CD4-positive, alpha-beta T cell treated with Interleukin-17A for 1 hour (primary cell): ENCODE measurements at regions not wholly inside any gene's neighbourhood (a gene's known extent, or its start where the extent isn't known, plus 50 kb on each side); places are given as distances from the start of the nearest gene placed in this dataset.
A peak's percentile ranks its signal among the peaks of the same experiment; 100 is the strongest.
"Not testable (repeated sequence)": the region's sequence is repeated elsewhere in the genome, so short reads cannot be mapped to it uniquely, and the experiment has no call there.

Source experiments
- DNase-seq: peaks from one replicate; pipeline ENCODE4 v3.0.0-alpha.2; 2020

- DNase-seq = no peak
Measured at GRCh38 chr21:35512346-35512745, 463.2 kb upstream of the RUNX1 start.

GRCh38 chr21:35511696-35512162, 462.6 kb upstream of the RUNX1 start:
- no peak for DNase-seq

- no peak for DNase-seq
Measured at GRCh38 chr21:35510957-35511695, 462.0 kb upstream of the RUNX1 start.

- DNase-seq = no peak
Measured at GRCh38 chr21:35510294-35510693, 461.2 kb upstream of the RUNX1 start.

GRCh38 chr21:35509001-35509704, 460.1 kb upstream of the RUNX1 start:
- no peak for DNase-seq

- peak; percentile 16 for DNase-seq
Measured at GRCh38 chr21:35508139-35508888, 459.2 kb upstream of the RUNX1 start.

GRCh38 chr21:35507181-35507759, 458.2 kb upstream of the RUNX1 start:
- no peak for DNase-seq

- no peak for DNase-seq
Measured at GRCh38 chr21:35506771-35507170, 457.7 kb upstream of the RUNX1 start.

- no peak for DNase-seq
Measured at GRCh38 chr21:35506352-35506751, 457.2 kb upstream of the RUNX1 start.

GRCh38 chr21:35504951-35505466, 455.9 kb upstream of the RUNX1 start:
- no peak for DNase-seq

- no peak for DNase-seq
Measured at GRCh38 chr21:35504277-35504676, 455.2 kb upstream of the RUNX1 start.

GRCh38 chr21:35503671-35504070, 454.6 kb upstream of the RUNX1 start:
- no peak for DNase-seq

GRCh38 chr21:35502821-35503220, 453.7 kb upstream of the RUNX1 start:
- no peak for DNase-seq

GRCh38 chr21:35497522-35497921, 448.4 kb upstream of the RUNX1 start:
- DNase-seq = not testable (repeated sequence)

GRCh38 chr21:35491920-35492678, 443.0 kb upstream of the RUNX1 start:
- no peak for DNase-seq

GRCh38 chr21:35491114-35491513, 442.0 kb upstream of the RUNX1 start:
- no peak for DNase-seq

- no peak for DNase-seq
Measured at GRCh38 chr21:35489389-35489980, 440.4 kb upstream of the RUNX1 start.

GRCh38 chr21:35488946-35489345, 439.8 kb upstream of the RUNX1 start:
- DNase-seq = no peak

- no peak for DNase-seq
Measured at GRCh38 chr21:35485364-35485763, 436.3 kb upstream of the RUNX1 start.

GRCh38 chr21:35484851-35485250, 435.7 kb upstream of the RUNX1 start:
- DNase-seq = no peak

GRCh38 chr21:35484032-35484431, 434.9 kb upstream of the RUNX1 start:
- DNase-seq = no peak
